ENCODE measurements at regions not wholly inside any gene's neighbourhood (a gene's known extent, or its start where the extent isn't known, plus 50 kb on each side); places are given as distances from the start of the nearest gene placed in this dataset.

GRCh38 chr1:229759037-229759435 lies 133.0 kb downstream of the URB2 start:
- TF ChIP-seq ZNF148 (tag by site-specific recombination; IDR thresholded peaks at IDR 0.05; ENCODE audit: borderline replicate concordance) (0 out of 2 replicates have a peak, but pooled peaks have one; percentile 24), ZNF704 (tag by site-specific recombination; IDR thresholded peaks at IDR 0.05) (no peak), ZNF513 (tag by site-specific recombination; IDR thresholded peaks at IDR 0.05) (peak; percentile 39; the same call in 1 of the 2 replicates)
- no peaks in the 10 kb centered on the region for H3K36me3 ChIP-seq (ENCODE audit: control insufficient read depth in 2 of 2, insufficient read depth in 1 of 2, low read length in 2 of 2)

GRCh38 chr1:229759586-229759985 lies 133.5 kb downstream of the URB2 start:
- ChIA-PET CTCF (interaction anchor here (0.7 kb wide), 1 partner anchor 106 kb away, joined by 3 read pairs; no protein-coding TSS in a partner anchor), POLR2A (no interaction called here)
- Histone ChIP-seq H3K36me3 (ENCODE audit: control insufficient read depth in 2 of 2, insufficient read depth in 1 of 2, low read length in 2 of 2) (no peaks in the 10 kb centered on the region), H3K4me1 (ENCODE audit: control insufficient read depth, insufficient read depth, low read length) (no peaks in the 10 kb centered on the region), H3K27ac (ENCODE audit: extremely low read depth, low read depth, low read length) (no peak overlapping the region), H3K9me3 (ENCODE audit: control insufficient read depth, insufficient read depth, low read depth, low read length) (no peaks in the 10 kb centered on the region), H3K4me3 (ENCODE audit: low read depth, low read length) (no peak overlapping the region)
- no peak for TF ChIP-seq ATF2 (tag by site-specific recombination; IDR thresholded peaks at IDR 0.05; ENCODE audit: low read depth)
- TF ChIP-seq ZEB2 (tag by site-specific recombination; IDR thresholded peaks at IDR 0.05): no peak
- TF ChIP-seq ZNF16 (tag by site-specific recombination; IDR thresholded peaks at IDR 0.05; ENCODE audit: low read depth): no peak
- TF ChIP-seq ZBTB20 (tag by site-specific recombination; IDR thresholded peaks at IDR 0.05): no peak
- TF ChIP-seq ZNF837 (tag by site-specific recombination; IDR thresholded peaks at IDR 0.05): no peak
- TF ChIP-seq ZBTB1 (tag by site-specific recombination; IDR thresholded peaks at IDR 0.05): no peak
- no peak for TF ChIP-seq ZNF76 (tag by site-specific recombination; IDR thresholded peaks at IDR 0.05; ENCODE audit: borderline replicate concordance, low read depth)
- no peak for TF ChIP-seq ZNF239 (tag by site-specific recombination; IDR thresholded peaks at IDR 0.05)
- TF ChIP-seq ZNF274 (IDR thresholded peaks at IDR 0.05; ENCODE audit: low read length): no peak
- TF ChIP-seq ZNF274 (tag by site-specific recombination; IDR thresholded peaks at IDR 0.05; ENCODE audit: borderline replicate concordance): no peak
- no peak for TF ChIP-seq ZNF121 (tag by site-specific recombination; IDR thresholded peaks at IDR 0.05)

More at GRCh38 chr1:229759037-229759435, 133.0 kb downstream of the URB2 start:
- H3K4me3 ChIP-seq (ENCODE audit: low read depth, low read length): no peak overlapping the region
- H3K4me1 ChIP-seq (ENCODE audit: control insufficient read depth, insufficient read depth, low read length): no peaks in the 10 kb centered on the region
- H3K27ac ChIP-seq (ENCODE audit: extremely low read depth, low read depth, low read length): no peak overlapping the region
- H3K9me3 ChIP-seq (ENCODE audit: control insufficient read depth, insufficient read depth, low read depth, low read length): no peaks in the 10 kb centered on the region
- CTCF ChIA-PET: interaction anchor here (0.6 to 0.7 kb wide), 2 partner anchors 88 to 105 kb away, joined by 3 read pairs; no protein-coding TSS in a partner anchor
- POLR2A ChIA-PET: no interaction called here

- no peak for TF ChIP-seq TSHZ1 (tag by site-specific recombination; IDR thresholded peaks at IDR 0.05; ENCODE audit: borderline replicate concordance)
- TF ChIP-seq ZFHX2 (tag by site-specific recombination; conservative IDR thresholded peaks at IDR 0.05): no peak
- TF ChIP-seq ZNF19 (tag by site-specific recombination; IDR thresholded peaks at IDR 0.05; ENCODE audit: low read depth): no peak
- CTCF ChIA-PET: interaction anchor here (0.6 to 0.8 kb wide), 2 partner anchors 48 to 100 kb away, joined by 3 to 5 read pairs; no protein-coding TSS in a partner anchor
- no peak overlapping the region for H3K4me3 ChIP-seq (ENCODE audit: low read depth, low read length)
- H3K4me1 ChIP-seq (ENCODE audit: control insufficient read depth, insufficient read depth, low read length): no peaks in the 10 kb centered on the region
- H3K36me3 ChIP-seq (ENCODE audit: control insufficient read depth in 2 of 2, insufficient read depth in 1 of 2, low read length in 2 of 2): no peaks in the 10 kb centered on the region
- POLR2A ChIA-PET: no interaction called here
- no peaks in the 10 kb centered on the region for H3K9me3 ChIP-seq (ENCODE audit: control insufficient read depth, insufficient read depth, low read depth, low read length)
- H3K27ac ChIP-seq (ENCODE audit: extremely low read depth, low read depth, low read length): no peak overlapping the region
Observed at GRCh38 chr1:229760478-229760996, 134.5 kb downstream of the URB2 start.

All from HEK293 (cell line).